Thyroid gland (tissue), 4 donors: ENCODE measurements at regions not wholly inside any gene's neighbourhood (a gene's known extent, or its start where the extent isn't known, plus 50 kb on each side); places are given as distances from the start of the nearest gene placed in this dataset.

Source experiments
- POLR2A ChIP-seq, 2 donors: fragments of 450-650 bp; IDR thresholded peaks; one replicate each; pipeline ENCODE4 v1.6.1; 2017; ENCODE audit warnings: antibody characterized with exemption in 2 of 2, mild to moderate bottlenecking in 2 of 2, moderate library complexity in 1 of 2
- TF ChIP-seq, protein P1 (sequence below), 6 experiments: fragments of 200-600 bp in 3 of 6; fragments of 450-650 bp in 3 of 6; sonication (generic) in 3 of 6; IDR thresholded peaks; one replicate each; pipeline ENCODE4 v1.5.1; 2016 to 2019; ENCODE audit warnings: antibody characterized with exemption in 6 of 6, mild to moderate bottlenecking in 2 of 6, inconsistent platforms in 1 of 6, moderate library complexity in 1 of 6

DNA sequence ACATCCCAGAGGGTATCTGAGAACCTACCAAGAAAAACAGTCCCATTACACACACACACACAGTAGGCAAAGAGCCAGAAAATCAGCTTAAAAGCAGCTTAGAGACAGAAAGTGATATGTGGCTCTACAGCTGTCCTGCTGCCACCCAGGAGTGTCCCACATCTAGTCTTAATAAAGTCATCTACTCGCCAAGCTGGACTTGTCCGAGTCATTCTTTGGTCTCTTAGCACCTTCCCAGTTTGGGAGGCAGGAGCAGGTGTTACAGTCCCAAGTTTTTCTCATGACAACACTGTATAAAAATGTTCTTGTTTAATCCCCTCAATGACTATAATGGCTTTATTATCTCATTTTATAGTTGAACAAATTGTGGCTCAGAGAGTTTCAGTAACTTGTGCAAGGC is 252.5 kb upstream of the CASK start:
- TF ChIP-seq, protein P1, sequence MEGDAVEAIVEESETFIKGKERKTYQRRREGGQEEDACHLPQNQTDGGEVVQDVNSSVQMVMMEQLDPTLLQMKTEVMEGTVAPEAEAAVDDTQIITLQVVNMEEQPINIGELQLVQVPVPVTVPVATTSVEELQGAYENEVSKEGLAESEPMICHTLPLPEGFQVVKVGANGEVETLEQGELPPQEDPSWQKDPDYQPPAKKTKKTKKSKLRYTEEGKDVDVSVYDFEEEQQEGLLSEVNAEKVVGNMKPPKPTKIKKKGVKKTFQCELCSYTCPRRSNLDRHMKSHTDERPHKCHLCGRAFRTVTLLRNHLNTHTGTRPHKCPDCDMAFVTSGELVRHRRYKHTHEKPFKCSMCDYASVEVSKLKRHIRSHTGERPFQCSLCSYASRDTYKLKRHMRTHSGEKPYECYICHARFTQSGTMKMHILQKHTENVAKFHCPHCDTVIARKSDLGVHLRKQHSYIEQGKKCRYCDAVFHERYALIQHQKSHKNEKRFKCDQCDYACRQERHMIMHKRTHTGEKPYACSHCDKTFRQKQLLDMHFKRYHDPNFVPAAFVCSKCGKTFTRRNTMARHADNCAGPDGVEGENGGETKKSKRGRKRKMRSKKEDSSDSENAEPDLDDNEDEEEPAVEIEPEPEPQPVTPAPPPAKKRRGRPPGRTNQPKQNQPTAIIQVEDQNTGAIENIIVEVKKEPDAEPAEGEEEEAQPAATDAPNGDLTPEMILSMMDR (IDR thresholded peaks at IDR 0.05) = no peak
- no peak for TF ChIP-seq POLR2A (IDR thresholded peaks at IDR 0.05)
